Kidney epithelial cell (primary cell): ENCODE measurements at regions not wholly inside any gene's neighbourhood (a gene's known extent, or its start where the extent isn't known, plus 50 kb on each side); places are given as distances from the start of the nearest gene placed in this dataset.
A peak's percentile ranks its signal among the peaks of the same experiment; 100 is the strongest.

Source experiments
- DNase-seq: peaks from one replicate; pipeline ENCODE4 v3.0.0-alpha.2; 2010; ENCODE audit warnings: low read depth
- H3K27me3 ChIP-seq: 2 replicates; pipeline ENCODE4 v1.6.0; 2011; ENCODE audit warnings: low read length; ENCODE audit not compliant: control insufficient read depth, insufficient read depth
- H3K36me3 ChIP-seq: 2 replicates; pipeline ENCODE4 v1.5.1; 2011; ENCODE audit warnings: low read length; ENCODE audit not compliant: control insufficient read depth, insufficient read depth
- H3K4me3 ChIP-seq: 2 replicates; pipeline ENCODE4 v1.5.1; 2011; ENCODE audit warnings: low read depth, mild to moderate bottlenecking, control low read depth, low read length
- CTCF ChIP-seq: IDR thresholded peaks from 2 replicates; pipeline ENCODE4 v1.5.1; 2011; ENCODE audit warnings: mild to moderate bottlenecking, moderate library complexity, low read length, control low read depth, inconsistent platforms; ENCODE audit not compliant: insufficient read depth, poor library complexity, severe bottlenecking

DNA sequence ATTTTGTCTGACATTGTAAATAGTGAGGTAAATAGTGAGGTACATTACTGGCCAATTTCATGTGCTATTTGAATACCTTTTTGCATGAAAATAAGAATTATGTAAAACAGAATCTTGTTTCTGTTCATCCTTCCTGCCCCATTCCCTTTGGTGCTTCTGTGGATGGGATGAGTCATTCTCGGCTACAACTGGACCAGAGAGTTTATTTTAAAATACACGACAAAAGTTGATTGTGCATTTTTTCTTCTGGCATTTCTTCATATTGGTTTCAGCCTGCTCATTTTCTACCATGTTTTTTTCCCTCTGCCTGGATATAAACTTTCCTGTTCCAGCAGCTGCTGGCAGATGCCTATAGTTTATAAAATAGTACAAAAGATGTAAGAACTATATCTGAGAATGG lies 107.5 kb downstream of the CYSLTR2 start:
- no peaks in the 10 kb centered on the region for H3K27me3 ChIP-seq
- no peak for TF ChIP-seq CTCF

GRCh38 chr13:48769107-48769704 lies 115.5 kb downstream of the CYSLTR2 start:
- Histone ChIP-seq H3K4me3 (no peak overlapping the region), H3K27me3 (no peaks in the 10 kb centered on the region), H3K36me3 (no peaks in the 10 kb centered on the region)
- DNase-seq: peak; percentile 53
- peak; percentile 97 for TF ChIP-seq CTCF

More for the DNA sequence above, 107.5 kb downstream of the CYSLTR2 start:
- Histone ChIP-seq H3K4me3 (no peak overlapping the region), H3K36me3 (no peaks in the 10 kb centered on the region)
- no peak for DNase-seq

DNA sequence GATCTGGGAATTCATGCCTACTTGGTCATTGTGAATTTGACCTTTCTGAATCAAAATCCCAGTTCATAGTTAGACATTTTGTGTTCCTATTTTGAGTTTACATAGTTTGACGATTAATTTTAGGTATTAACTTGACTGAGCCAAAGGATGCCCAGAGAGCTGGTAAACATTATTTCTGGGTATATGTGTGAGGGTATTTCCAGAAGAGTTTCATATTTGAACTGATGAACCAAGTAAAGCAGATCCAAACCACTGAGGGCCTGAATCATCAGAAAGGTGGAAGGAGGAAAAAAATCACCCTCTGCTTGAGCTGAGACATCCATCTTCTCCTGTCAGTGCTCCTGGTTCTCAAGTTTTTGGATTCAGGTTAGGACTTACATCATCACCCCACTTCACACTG lies 116.6 kb downstream of the CYSLTR2 start:
- no peak for TF ChIP-seq CTCF
- no peak for DNase-seq
- no peaks in the 10 kb centered on the region for H3K27me3 ChIP-seq

GRCh38 chr13:48772908-48773307 lies 119.2 kb downstream of the CYSLTR2 start:
- Histone ChIP-seq H3K27me3 (no peaks in the 10 kb centered on the region), H3K4me3 (no peak overlapping the region), H3K36me3 (no peaks in the 10 kb centered on the region)
- DNase-seq: no peak
- TF ChIP-seq CTCF: no peak

More for the DNA sequence above, 116.6 kb downstream of the CYSLTR2 start:
- Histone ChIP-seq H3K36me3 (no peaks in the 10 kb centered on the region), H3K4me3 (no peak overlapping the region)

DNA sequence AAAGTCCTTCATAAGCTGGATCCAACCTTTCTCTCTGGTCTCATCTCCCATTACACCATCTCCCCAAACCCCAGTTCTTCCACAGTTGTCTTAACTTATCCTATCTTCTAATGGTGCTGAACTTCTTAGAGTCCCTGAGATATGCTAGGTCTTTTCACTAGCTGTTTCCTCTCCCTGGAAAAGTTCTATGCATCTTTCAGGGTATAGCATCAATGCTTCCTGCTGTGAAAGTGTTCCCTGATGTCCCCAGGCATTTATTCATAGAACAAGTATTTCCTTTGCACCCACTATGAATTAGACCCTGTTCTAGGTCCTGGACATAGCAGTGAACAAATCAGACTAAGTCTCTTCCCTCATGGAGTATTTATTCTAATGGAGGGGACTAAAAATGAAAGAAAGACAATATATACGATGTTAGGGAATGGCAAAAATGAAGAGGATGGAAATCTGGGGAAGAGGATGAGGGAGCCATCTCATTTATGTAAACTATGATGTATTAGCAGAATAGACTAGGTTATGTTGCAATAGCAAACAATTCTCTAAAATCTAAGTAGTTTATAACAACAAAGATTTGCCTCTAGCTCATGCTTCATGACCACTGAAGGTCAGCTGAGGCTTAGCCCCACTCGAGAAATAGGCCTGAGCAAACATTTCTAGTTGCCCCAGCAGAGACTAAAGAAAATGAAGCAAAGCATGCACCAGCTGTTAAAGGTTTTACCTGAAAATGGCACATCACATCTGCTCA lies 120.0 kb downstream of the CYSLTR2 start:
- H3K36me3 ChIP-seq: no peaks in the 10 kb centered on the region
- DNase-seq: no peak
- H3K4me3 ChIP-seq: no peak overlapping the region
- no peak for TF ChIP-seq CTCF
- no peaks in the 10 kb centered on the region for H3K27me3 ChIP-seq
